GM12878 (cell line): ENCODE measurements at regions not wholly inside any gene's neighbourhood (a gene's known extent, or its start where the extent isn't known, plus 50 kb on each side); places are given as distances from the start of the nearest gene placed in this dataset.

Experiments used
- ATAC-seq: fragments of 200-7000 bp; cut with Tn5 transposase; 3 replicates; pipeline ENCODE4 v1.9.1; 2020; ENCODE audit warnings: mild to moderate bottlenecking, moderate library complexity
- BruUV-seq: library from RNA; stranded (reverse); fragments of 400-500 nt; replicated peaks from 2 replicates; lab custom pipeline; 2021; lab: Mats Ljungman, UMichigan
- CTCF ChIA-PET: fragments of 300-600 bp; sonication (Branson Sonifier 250); formaldehyde crosslinking; extraction: SDS; loops from one replicate; lab custom pipeline; 2021; ENCODE audit warnings: inconsistent platforms; lab: Yijun Ruan, JAX
- POLR2A ChIA-PET: fragments of 350-600 bp; formaldehyde crosslinking; extraction: SDS; loops from one replicate; lab custom pipeline; 2021; ENCODE audit warnings: inconsistent platforms; lab: Charles Lee
- RAD21 ChIA-PET: fragments of 300-600 bp; sonication (Branson Sonifier 250); formaldehyde crosslinking; loops from one replicate; lab custom pipeline; 2023; ENCODE audit warnings: antibody characterized with exemption; ENCODE audit not compliant: unreplicated experiment; lab: Charles Lee
- SMC1A ChIA-PET: fragments of 300-600 bp; sonication (Branson Sonifier 250); formaldehyde crosslinking; loops from one replicate; lab custom pipeline; 2023; ENCODE audit not compliant: unreplicated experiment, uncharacterized antibody; lab: Charles Lee
- DNase-seq: peaks from one replicate; pipeline ENCODE4 v3.0.0-alpha.2; 2011; ENCODE audit warnings: low read depth, low spot score
- FAIRE-seq: peaks from 3 replicates; lab custom pipeline; 2011; peaks lifted over from hg19 to GRCh38; lab: Jason Lieb, UNC
- H2AFZ ChIP-seq: 2 replicates; pipeline ENCODE4 v1.6.0; 2011; ENCODE audit warnings: low read depth, low read length, control low read depth; ENCODE audit not compliant: control insufficient read depth
- H3K27ac ChIP-seq: 2 replicates; pipeline ENCODE4 v1.5.1; 2011; ENCODE audit warnings: control low read depth; ENCODE audit not compliant: control insufficient read depth, insufficient read depth
- H3K27me3 ChIP-seq, 2 experiments: replicated peaks in 1 of 2; 2 replicates each; pipeline versions ENCODE4 v1.6.0 to v1.6.1; 2011; ENCODE audit warnings: low read length in 1 of 2; ENCODE audit not compliant: control insufficient read depth in 2 of 2, insufficient read depth in 2 of 2
- H3K36me3 ChIP-seq, 2 experiments: 2 replicates each; pipeline ENCODE4 v1.5.1; 2011; ENCODE audit warnings: low read length in 1 of 2; ENCODE audit not compliant: control insufficient read depth in 2 of 2, insufficient read depth in 2 of 2
- H3K4me1 ChIP-seq: 2 replicates; pipeline ENCODE4 v1.6.1; 2011; ENCODE audit warnings: mild to moderate bottlenecking, low read length, moderate library complexity, mixed read lengths; ENCODE audit not compliant: control insufficient read depth, insufficient read depth
- H3K4me2 ChIP-seq: 2 replicates; pipeline ENCODE4 v1.6.0; 2011; ENCODE audit warnings: control low read depth; ENCODE audit not compliant: control insufficient read depth, insufficient read depth
- H3K4me3 ChIP-seq: fragments of 200-600 bp; sonication (generic); 2 replicates; pipeline ENCODE4 v1.5.1; 2016
- H3K79me2 ChIP-seq: 2 replicates; pipeline ENCODE4 v1.6.0; 2011; ENCODE audit warnings: low read length; ENCODE audit not compliant: control insufficient read depth, insufficient read depth
- H3K9ac ChIP-seq: 2 replicates; pipeline ENCODE4 v1.8.0; 2011; ENCODE audit warnings: low read length, control low read depth, mixed read lengths; ENCODE audit not compliant: control insufficient read depth, insufficient read depth
- H3K9me3 ChIP-seq: replicated peaks from 3 replicates; pipeline ENCODE4 v1.5.1; 2011; ENCODE audit warnings: mild to moderate bottlenecking, low read length; ENCODE audit not compliant: control insufficient read depth, insufficient read depth
- H4K20me1 ChIP-seq: 2 replicates; pipeline ENCODE4 v1.6.0; 2011; ENCODE audit not compliant: control insufficient read depth, insufficient read depth
- BCLAF1 ChIP-seq: fragments of 450-650 bp; IDR thresholded peaks from 2 replicates; pipeline ENCODE4 v1.6.1; 2017; ENCODE audit warnings: antibody characterized with exemption, mild to moderate bottlenecking, moderate library complexity
- CBX3 ChIP-seq: fragments of 200-600 bp; sonication (generic); IDR thresholded peaks from 2 replicates; pipeline ENCODE4 v1.6.1; 2016; ENCODE audit warnings: low read depth, borderline replicate concordance
- CREM ChIP-seq: IDR thresholded peaks from 2 replicates; pipeline ENCODE4 v1.6.1; 2014; ENCODE audit warnings: antibody characterized with exemption, low read depth
- EZH2 ChIP-seq: IDR thresholded peaks from 2 replicates; pipeline ENCODE4 v1.6.1; 2012; ENCODE audit warnings: low read depth, mild to moderate bottlenecking, control low read depth, inconsistent platforms, low read length, borderline replicate concordance; ENCODE audit not compliant: control insufficient read depth
- KLF5 ChIP-seq: fragments of 450-650 bp; IDR thresholded peaks from 2 replicates; pipeline ENCODE4 v1.6.1; 2014; ENCODE audit warnings: mild to moderate bottlenecking; ENCODE audit not compliant: partially characterized antibody
- LARP7 ChIP-seq: fragments of 450-650 bp; IDR thresholded peaks from 2 replicates; pipeline ENCODE4 v1.6.1; 2017; ENCODE audit warnings: mild to moderate bottlenecking
- MEF2B ChIP-seq: fragments of 450-650 bp; IDR thresholded peaks from 2 replicates; pipeline ENCODE4 v1.6.1; 2018; ENCODE audit warnings: mild to moderate bottlenecking, moderate library complexity; ENCODE audit not compliant: partially characterized antibody, poor library complexity, severe bottlenecking
- PAX5 ChIP-seq: IDR thresholded peaks from 2 replicates; pipeline ENCODE4 v1.6.1; 2011; ENCODE audit warnings: low read depth, low read length, borderline replicate concordance
- RFX5 ChIP-seq: IDR thresholded peaks from 2 replicates; pipeline ENCODE4 v1.6.1; 2011; ENCODE audit warnings: low read depth, low read length, improper control_type of control experiment
- SMAD1 ChIP-seq: fragments of 450-650 bp; IDR thresholded peaks from 2 replicates; pipeline ENCODE4 v1.6.1; 2018; ENCODE audit warnings: mild to moderate bottlenecking, low read depth; ENCODE audit not compliant: partially characterized antibody
- TARDBP ChIP-seq: IDR thresholded peaks from 2 replicates; pipeline ENCODE4 v1.6.1; 2016; ENCODE audit warnings: borderline replicate concordance
- ZNF622 ChIP-seq: fragments of 450-650 bp; IDR thresholded peaks from 2 replicates; pipeline ENCODE4 v1.6.1; 2017; ENCODE audit warnings: mild to moderate bottlenecking, inconsistent platforms
- ZSCAN29 ChIP-seq: fragments of 450-650 bp; IDR thresholded peaks from 2 replicates; pipeline ENCODE4 v1.6.1; 2017; ENCODE audit warnings: mild to moderate bottlenecking, moderate library complexity
- WGBS: methylation state at CpG from one replicate; pipeline ENCODE4 v1.1.6; 2016; ENCODE audit warnings: low lambda C conversion rate; ENCODE audit not compliant: insufficient replicate concordance, insufficient coverage; ENCODE audit errors: missing lambda C conversion rate; 5-methylcytosine and 5-hydroxymethylcytosine counted together
- in situ Hi-C: fragments of 300-500 bp; cut with MboI; formaldehyde crosslinking; loops from 9 replicates; pipeline ENCODE4 v1.14.3; 2018; ENCODE audit warnings: mixed read lengths
- intact Hi-C: fragments of 100-400 bp; cut with micrococcal nuclease; formaldehyde crosslinking; loops from one replicate; pipeline ENCODE4 v1.14.2; 2022; ENCODE audit not compliant: unreplicated experiment
- TF ChIP-seq, protein P1 (sequence below): fragments of 450-650 bp; formaldehyde crosslinking; IDR thresholded peaks from 2 replicates; pipeline ENCODE4 v1.5.0; 2022; ENCODE audit warnings: mild to moderate bottlenecking, missing genetic modification characterization
- TF ChIP-seq, protein P2 (sequence below): IDR thresholded peaks from 2 replicates; pipeline ENCODE4 v1.6.1; 2011; ENCODE audit warnings: borderline replicate concordance, low read depth, mild to moderate bottlenecking, moderate library complexity, low read length; ENCODE audit not compliant: insufficient read depth, poor library complexity, severe bottlenecking
- TF ChIP-seq, protein P3 (sequence below): fragments of 450-650 bp; conservative IDR thresholded peaks from 2 replicates; pipeline ENCODE4 v1.6.1; 2017; ENCODE audit warnings: mild to moderate bottlenecking, moderate library complexity

DNA sequence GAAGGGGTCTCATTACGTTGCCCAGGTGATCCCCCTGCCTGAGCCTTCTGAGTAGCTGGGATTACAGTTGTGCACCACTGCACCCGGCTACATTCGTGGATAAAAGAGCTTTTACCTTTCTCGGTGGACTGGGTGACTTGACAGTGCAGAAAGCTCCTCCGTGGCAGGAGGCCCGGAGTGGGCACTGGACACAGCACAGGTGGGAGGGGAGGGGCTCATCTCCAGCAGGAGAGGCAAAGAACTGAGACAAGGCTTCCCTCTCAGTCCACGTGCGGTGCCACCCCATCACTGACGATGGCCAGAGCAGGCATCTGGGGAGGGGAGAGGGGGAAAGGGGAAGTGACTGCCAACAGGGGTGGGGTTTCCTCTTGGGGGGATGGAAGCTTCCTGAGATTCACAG lies 118.4 kb downstream of the SHANK2 start:
- ChIA-PET RAD21 (no interaction called here), POLR2A (no interaction called here), CTCF (no interaction called here), SMC1A (interaction anchor here (0.7 kb wide), 1 partner anchor 45 kb away, joined by 3 read pairs; no protein-coding TSS in a partner anchor)
- 58% methylated on average over 6 of the region's 9 CpGs for WGBS
- in situ Hi-C loops (no loop called here), intact Hi-C loops (no loop called here)
- ATAC-seq (no peak), FAIRE-seq (no peak), DNase-seq (no peak)
- Histone ChIP-seq H2AFZ (no peak overlapping the region), H3K36me3 (no peaks in the 10 kb centered on the region), H3K27ac (no peak overlapping the region), H3K9me3 (no peaks in the 10 kb centered on the region), H3K4me1 (no peaks in the 10 kb centered on the region), H3K27me3 (no peaks in the 10 kb centered on the region), H4K20me1 (no peaks in the 10 kb centered on the region), H3K4me2 (no peak overlapping the region), H3K79me2 (no peaks in the 10 kb centered on the region), H3K9ac (no peak overlapping the region), H3K4me3 (no peak overlapping the region)
- no TSS peak for BruUV-seq
- TF ChIP-seq LARP7 (no peak), ZNF622 (no peak), CREM (no peak), SMAD1 (no peak), KLF5 (no peak), RFX5 (no peak), BCLAF1 (no peak), PAX5 (no peak), CBX3 (no peak), MEF2B (no peak), EZH2 (no peak), TARDBP (no peak), ZSCAN29 (no peak)
- TF ChIP-seq, protein P1, sequence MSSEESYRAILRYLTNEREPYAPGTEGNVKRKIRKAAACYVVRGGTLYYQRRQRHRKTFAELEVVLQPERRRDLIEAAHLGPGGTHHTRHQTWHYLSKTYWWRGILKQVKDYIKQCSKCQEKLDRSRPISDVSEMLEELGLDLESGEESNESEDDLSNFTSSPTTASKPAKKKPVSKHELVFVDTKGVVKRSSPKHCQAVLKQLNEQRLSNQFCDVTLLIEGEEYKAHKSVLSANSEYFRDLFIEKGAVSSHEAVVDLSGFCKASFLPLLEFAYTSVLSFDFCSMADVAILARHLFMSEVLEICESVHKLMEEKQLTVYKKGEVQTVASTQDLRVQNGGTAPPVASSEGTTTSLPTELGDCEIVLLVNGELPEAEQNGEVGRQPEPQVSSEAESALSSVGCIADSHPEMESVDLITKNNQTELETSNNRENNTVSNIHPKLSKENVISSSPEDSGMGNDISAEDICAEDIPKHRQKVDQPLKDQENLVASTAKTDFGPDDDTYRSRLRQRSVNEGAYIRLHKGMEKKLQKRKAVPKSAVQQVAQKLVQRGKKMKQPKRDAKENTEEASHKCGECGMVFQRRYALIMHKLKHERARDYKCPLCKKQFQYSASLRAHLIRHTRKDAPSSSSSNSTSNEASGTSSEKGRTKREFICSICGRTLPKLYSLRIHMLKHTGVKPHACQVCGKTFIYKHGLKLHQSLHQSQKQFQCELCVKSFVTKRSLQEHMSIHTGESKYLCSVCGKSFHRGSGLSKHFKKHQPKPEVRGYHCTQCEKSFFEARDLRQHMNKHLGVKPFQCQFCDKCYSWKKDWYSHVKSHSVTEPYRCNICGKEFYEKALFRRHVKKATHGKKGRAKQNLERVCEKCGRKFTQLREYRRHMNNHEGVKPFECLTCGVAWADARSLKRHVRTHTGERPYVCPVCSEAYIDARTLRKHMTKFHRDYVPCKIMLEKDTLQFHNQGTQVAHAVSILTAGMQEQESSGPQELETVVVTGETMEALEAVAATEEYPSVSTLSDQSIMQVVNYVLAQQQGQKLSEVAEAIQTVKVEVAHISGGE (CRISPR knock-in tag) = no peak
- TF ChIP-seq, protein P2, sequence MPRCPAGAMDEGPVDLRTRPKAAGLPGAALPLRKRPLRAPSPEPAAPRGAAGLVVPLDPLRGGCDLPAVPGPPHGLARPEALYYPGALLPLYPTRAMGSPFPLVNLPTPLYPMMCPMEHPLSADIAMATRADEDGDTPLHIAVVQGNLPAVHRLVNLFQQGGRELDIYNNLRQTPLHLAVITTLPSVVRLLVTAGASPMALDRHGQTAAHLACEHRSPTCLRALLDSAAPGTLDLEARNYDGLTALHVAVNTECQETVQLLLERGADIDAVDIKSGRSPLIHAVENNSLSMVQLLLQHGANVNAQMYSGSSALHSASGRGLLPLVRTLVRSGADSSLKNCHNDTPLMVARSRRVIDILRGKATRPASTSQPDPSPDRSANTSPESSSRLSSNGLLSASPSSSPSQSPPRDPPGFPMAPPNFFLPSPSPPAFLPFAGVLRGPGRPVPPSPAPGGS = no peak
- TF ChIP-seq, protein P3, sequence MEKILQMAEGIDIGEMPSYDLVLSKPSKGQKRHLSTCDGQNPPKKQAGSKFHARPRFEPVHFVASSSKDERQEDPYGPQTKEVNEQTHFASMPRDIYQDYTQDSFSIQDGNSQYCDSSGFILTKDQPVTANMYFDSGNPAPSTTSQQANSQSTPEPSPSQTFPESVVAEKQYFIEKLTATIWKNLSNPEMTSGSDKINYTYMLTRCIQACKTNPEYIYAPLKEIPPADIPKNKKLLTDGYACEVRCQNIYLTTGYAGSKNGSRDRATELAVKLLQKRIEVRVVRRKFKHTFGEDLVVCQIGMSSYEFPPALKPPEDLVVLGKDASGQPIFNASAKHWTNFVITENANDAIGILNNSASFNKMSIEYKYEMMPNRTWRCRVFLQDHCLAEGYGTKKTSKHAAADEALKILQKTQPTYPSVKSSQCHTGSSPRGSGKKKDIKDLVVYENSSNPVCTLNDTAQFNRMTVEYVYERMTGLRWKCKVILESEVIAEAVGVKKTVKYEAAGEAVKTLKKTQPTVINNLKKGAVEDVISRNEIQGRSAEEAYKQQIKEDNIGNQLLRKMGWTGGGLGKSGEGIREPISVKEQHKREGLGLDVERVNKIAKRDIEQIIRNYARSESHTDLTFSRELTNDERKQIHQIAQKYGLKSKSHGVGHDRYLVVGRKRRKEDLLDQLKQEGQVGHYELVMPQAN = no peak
